HepG2 (cell line): ENCODE measurements at regions not wholly inside any gene's neighbourhood (a gene's known extent, or its start where the extent isn't known, plus 50 kb on each side); places are given as distances from the start of the nearest gene placed in this dataset.

Source experiments
- DMAP1 ChIP-seq: IDR thresholded peaks from 2 replicates; pipeline ENCODE4 v1.6.1; 2016
- ETV6 ChIP-seq: sonication (generic); formaldehyde crosslinking; conservative IDR thresholded peaks from 2 replicates; pipeline ENCODE4 v1.4.0; 2020; ENCODE audit warnings: missing genetic modification reagents
- HNF4A ChIP-seq: sonication (generic); formaldehyde crosslinking; IDR thresholded peaks from 2 replicates; pipeline ENCODE4 v1.4.0; 2020; ENCODE audit warnings: missing genetic modification reagents
- KLF16 ChIP-seq, 2 experiments: sonication (generic) in 1 of 2; formaldehyde crosslinking in 1 of 2; IDR thresholded peaks; 2 replicates each; pipeline versions ENCODE4 v1.6.1 to v1.8.0; 2016 to 2023; ENCODE audit warnings: missing genetic modification reagents in 2 of 2, missing compliant biosample characterization in 1 of 2
- PHF21A ChIP-seq: sonication (generic); formaldehyde crosslinking; IDR thresholded peaks from 2 replicates; pipeline ENCODE4 v1.5.0; 2020; ENCODE audit warnings: mild to moderate bottlenecking, missing genetic modification reagents
- PHF8 ChIP-seq: sonication (generic); formaldehyde crosslinking; IDR thresholded peaks from 2 replicates; pipeline ENCODE4 v1.5.0; 2020; ENCODE audit warnings: missing genetic modification reagents
- SOX13 ChIP-seq, 3 experiments: fragments of 450-650 bp in 1 of 3; sonication (generic) in 1 of 3; formaldehyde crosslinking in 1 of 3; IDR thresholded peaks in 2 of 3; conservative IDR thresholded peaks in 1 of 3; 2 replicates each; pipeline versions ENCODE4 v1.5.0 to v1.6.1; 2016 to 2020; ENCODE audit warnings: antibody characterized with exemption in 1 of 3, mild to moderate bottlenecking in 1 of 3, missing compliant biosample characterization in 1 of 3, missing genetic modification reagents in 1 of 3, moderate library complexity in 1 of 3
- TBX2 ChIP-seq: sonication (generic); formaldehyde crosslinking; IDR thresholded peaks from 2 replicates; pipeline ENCODE4 v1.5.0; 2020; ENCODE audit warnings: missing genetic modification reagents, mild to moderate bottlenecking, borderline replicate concordance
- TCF12 ChIP-seq, 2 experiments: fragments of 450-650 bp in 1 of 2; sonication (generic) in 1 of 2; formaldehyde crosslinking in 1 of 2; IDR thresholded peaks; 2 replicates each; pipeline versions ENCODE4 v1.6.1 to v1.8.0; 2017 to 2022; ENCODE audit warnings: antibody characterized with exemption in 1 of 2, mild to moderate bottlenecking in 1 of 2, missing genetic modification reagents in 1 of 2, moderate library complexity in 1 of 2
- THAP11 ChIP-seq: IDR thresholded peaks from 2 replicates; pipeline ENCODE4 v1.6.1; 2016; ENCODE audit warnings: missing biosample characterization, missing genetic modification reagents
- THYN1 ChIP-seq: sonication (generic); formaldehyde crosslinking; IDR thresholded peaks from 2 replicates; pipeline ENCODE4 v1.8.1; 2023; ENCODE audit warnings: low read depth, mild to moderate bottlenecking, moderate library complexity, missing genetic modification reagents, borderline replicate concordance
- YEATS4 ChIP-seq: sonication (generic); formaldehyde crosslinking; IDR thresholded peaks from 2 replicates; pipeline ENCODE4 v1.4.0; 2020; ENCODE audit warnings: missing genetic modification reagents, borderline replicate concordance
- ZFAT ChIP-seq: sonication (generic); formaldehyde crosslinking; conservative IDR thresholded peaks from 2 replicates; pipeline ENCODE4 v1.8.1; 2023; ENCODE audit warnings: missing genetic modification reagents, inconsistent platforms
- ZMYM3 ChIP-seq: sonication (generic); formaldehyde crosslinking; IDR thresholded peaks from 2 replicates; pipeline ENCODE4 v1.5.1; 2020; ENCODE audit warnings: mild to moderate bottlenecking, missing genetic modification reagents
- ZNF367 ChIP-seq: sonication (generic); formaldehyde crosslinking; IDR thresholded peaks from 2 replicates; pipeline ENCODE4 v1.4.0; 2020; ENCODE audit warnings: missing genetic modification reagents, borderline replicate concordance
- ZNF839 ChIP-seq: sonication (generic); formaldehyde crosslinking; IDR thresholded peaks from 2 replicates; pipeline ENCODE4 v1.4.0; 2020; ENCODE audit warnings: missing genetic modification reagents, mild to moderate bottlenecking, borderline replicate concordance
- ZNF883 ChIP-seq: sonication (generic); formaldehyde crosslinking; IDR thresholded peaks from 2 replicates; pipeline ENCODE4 v1.5.1; 2020; ENCODE audit warnings: mild to moderate bottlenecking, missing genetic modification reagents; ENCODE audit errors: not compliant biosample characterization
- TF ChIP-seq, protein P1 (sequence below): IDR thresholded peaks from 2 replicates; pipeline ENCODE4 v1.6.1; 2016; ENCODE audit warnings: missing compliant biosample characterization, missing genetic modification reagents, borderline replicate concordance
- TF ChIP-seq, protein P2 (sequence below): sonication (generic); formaldehyde crosslinking; conservative IDR thresholded peaks from 2 replicates; pipeline ENCODE4 v1.8.0; 2022; ENCODE audit warnings: mild to moderate bottlenecking, moderate library complexity, missing genetic modification reagents
- TF ChIP-seq, protein P3 (sequence below): IDR thresholded peaks from 2 replicates; pipeline ENCODE4 v1.6.1; 2012; ENCODE audit warnings: inconsistent platforms
- TF ChIP-seq, protein P4 (sequence below): IDR thresholded peaks from 2 replicates; pipeline ENCODE4 v1.4.0; 2020; ENCODE audit warnings: mild to moderate bottlenecking, missing genetic modification reagents
- TF ChIP-seq, protein P5 (sequence below): sonication (generic); formaldehyde crosslinking; IDR thresholded peaks from 2 replicates; pipeline ENCODE4 v1.8.1; 2023; ENCODE audit warnings: missing genetic modification reagents, inconsistent platforms, borderline replicate concordance

DNA sequence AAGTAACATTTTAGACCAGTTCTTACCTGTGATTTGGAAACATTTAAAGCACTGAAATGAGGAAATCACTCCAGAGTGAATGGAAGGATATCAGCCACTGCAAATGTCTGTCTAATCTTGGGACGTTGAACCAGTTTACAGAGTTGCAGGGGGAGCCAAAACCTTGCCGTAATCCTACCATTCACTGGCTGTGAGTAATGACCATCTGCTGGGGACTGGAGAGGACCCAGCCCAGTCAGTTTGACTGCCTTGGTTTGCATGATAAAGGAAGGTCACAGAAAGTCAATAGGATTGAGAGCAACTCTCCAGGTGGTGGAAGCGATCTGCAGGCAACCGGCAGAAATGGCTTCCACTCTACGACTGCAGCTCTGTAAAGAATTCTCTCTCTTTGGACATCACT lies 167.2 kb downstream of the AKR1D1 start (continued):
- TF ChIP-seq PHF21A (CRISPR knock-in tag) (no peak), HNF4A (peak; percentile 25), ZMYM3 (CRISPR knock-in tag) (peak; percentile 51), ETV6 (CRISPR knock-in tag) (no peak), YEATS4 (CRISPR knock-in tag) (no peak), TBX2 (CRISPR knock-in tag) (no peak), THYN1 (CRISPR knock-in tag) (no peak), ZNF839 (CRISPR knock-in tag) (no peak), KLF16 (CRISPR knock-in tag; IDR thresholded peaks at IDR 0.05) (no peak), THAP11 (peak; percentile 40; the same call in 1 of the 2 replicates), SOX13 (IDR thresholded peaks at IDR 0.05) (no peak), SOX13 (CRISPR knock-in tag; conservative IDR thresholded peaks at IDR 0.05 in 1 of 2, IDR thresholded peaks at IDR 0.05 in 1 of 2) (peak in 1 of 2 experiments; percentile 67; a peak in 2 of 4 replicates), ZFAT (CRISPR knock-in tag) (no peak), PHF8 (0 out of 2 replicates have a peak, but pooled peaks have one; percentile 27), ZNF367 (no peak), DMAP1 (CRISPR knock-in tag) (0 out of 2 replicates have a peak, but pooled peaks have one; percentile 41), TCF12 (IDR thresholded peaks at IDR 0.05) (no peak), TCF12 (CRISPR knock-in tag; IDR thresholded peaks at IDR 0.05) (no peak), ZNF883 (no peak)
- TF ChIP-seq, protein P1, sequence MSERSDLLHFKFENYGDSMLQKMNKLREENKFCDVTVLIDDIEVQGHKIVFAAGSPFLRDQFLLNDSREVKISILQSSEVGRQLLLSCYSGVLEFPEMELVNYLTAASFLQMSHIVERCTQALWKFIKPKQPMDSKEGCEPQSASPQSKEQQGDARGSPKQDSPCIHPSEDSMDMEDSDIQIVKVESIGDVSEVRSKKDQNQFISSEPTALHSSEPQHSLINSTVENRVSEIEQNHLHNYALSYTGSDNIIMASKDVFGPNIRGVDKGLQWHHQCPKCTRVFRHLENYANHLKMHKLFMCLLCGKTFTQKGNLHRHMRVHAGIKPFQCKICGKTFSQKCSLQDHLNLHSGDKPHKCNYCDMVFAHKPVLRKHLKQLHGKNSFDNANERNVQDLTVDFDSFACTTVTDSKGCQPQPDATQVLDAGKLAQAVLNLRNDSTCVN (CRISPR knock-in tag) = 0 out of 2 replicates have a peak, but pooled peaks have one; percentile 43
- TF ChIP-seq, protein P2, sequence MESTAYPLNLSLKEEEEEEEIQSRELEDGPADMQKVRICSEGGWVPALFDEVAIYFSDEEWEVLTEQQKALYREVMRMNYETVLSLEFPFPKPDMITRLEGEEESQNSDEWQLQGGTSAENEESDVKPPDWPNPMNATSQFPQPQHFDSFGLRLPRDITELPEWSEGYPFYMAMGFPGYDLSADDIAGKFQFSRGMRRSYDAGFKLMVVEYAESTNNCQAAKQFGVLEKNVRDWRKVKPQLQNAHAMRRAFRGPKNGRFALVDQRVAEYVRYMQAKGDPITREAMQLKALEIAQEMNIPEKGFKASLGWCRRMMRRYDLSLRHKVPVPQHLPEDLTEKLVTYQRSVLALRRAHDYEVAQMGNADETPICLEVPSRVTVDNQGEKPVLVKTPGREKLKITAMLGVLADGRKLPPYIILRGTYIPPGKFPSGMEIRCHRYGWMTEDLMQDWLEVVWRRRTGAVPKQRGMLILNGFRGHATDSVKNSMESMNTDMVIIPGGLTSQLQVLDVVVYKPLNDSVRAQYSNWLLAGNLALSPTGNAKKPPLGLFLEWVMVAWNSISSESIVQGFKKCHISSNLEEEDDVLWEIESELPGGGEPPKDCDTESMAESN (CRISPR knock-in tag) = 0 out of 2 replicates have a peak, but pooled peaks have one; percentile 46
- TF ChIP-seq, protein P3, sequence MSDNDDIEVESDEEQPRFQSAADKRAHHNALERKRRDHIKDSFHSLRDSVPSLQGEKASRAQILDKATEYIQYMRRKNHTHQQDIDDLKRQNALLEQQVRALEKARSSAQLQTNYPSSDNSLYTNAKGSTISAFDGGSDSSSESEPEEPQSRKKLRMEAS = peak; percentile 24; the same call in 1 of the 2 replicates
- TF ChIP-seq, protein P4, sequence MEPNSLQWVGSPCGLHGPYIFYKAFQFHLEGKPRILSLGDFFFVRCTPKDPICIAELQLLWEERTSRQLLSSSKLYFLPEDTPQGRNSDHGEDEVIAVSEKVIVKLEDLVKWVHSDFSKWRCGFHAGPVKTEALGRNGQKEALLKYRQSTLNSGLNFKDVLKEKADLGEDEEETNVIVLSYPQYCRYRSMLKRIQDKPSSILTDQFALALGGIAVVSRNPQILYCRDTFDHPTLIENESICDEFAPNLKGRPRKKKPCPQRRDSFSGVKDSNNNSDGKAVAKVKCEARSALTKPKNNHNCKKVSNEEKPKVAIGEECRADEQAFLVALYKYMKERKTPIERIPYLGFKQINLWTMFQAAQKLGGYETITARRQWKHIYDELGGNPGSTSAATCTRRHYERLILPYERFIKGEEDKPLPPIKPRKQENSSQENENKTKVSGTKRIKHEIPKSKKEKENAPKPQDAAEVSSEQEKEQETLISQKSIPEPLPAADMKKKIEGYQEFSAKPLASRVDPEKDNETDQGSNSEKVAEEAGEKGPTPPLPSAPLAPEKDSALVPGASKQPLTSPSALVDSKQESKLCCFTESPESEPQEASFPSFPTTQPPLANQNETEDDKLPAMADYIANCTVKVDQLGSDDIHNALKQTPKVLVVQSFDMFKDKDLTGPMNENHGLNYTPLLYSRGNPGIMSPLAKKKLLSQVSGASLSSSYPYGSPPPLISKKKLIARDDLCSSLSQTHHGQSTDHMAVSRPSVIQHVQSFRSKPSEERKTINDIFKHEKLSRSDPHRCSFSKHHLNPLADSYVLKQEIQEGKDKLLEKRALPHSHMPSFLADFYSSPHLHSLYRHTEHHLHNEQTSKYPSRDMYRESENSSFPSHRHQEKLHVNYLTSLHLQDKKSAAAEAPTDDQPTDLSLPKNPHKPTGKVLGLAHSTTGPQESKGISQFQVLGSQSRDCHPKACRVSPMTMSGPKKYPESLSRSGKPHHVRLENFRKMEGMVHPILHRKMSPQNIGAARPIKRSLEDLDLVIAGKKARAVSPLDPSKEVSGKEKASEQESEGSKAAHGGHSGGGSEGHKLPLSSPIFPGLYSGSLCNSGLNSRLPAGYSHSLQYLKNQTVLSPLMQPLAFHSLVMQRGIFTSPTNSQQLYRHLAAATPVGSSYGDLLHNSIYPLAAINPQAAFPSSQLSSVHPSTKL = peak; percentile 59
- TF ChIP-seq, protein P5, sequence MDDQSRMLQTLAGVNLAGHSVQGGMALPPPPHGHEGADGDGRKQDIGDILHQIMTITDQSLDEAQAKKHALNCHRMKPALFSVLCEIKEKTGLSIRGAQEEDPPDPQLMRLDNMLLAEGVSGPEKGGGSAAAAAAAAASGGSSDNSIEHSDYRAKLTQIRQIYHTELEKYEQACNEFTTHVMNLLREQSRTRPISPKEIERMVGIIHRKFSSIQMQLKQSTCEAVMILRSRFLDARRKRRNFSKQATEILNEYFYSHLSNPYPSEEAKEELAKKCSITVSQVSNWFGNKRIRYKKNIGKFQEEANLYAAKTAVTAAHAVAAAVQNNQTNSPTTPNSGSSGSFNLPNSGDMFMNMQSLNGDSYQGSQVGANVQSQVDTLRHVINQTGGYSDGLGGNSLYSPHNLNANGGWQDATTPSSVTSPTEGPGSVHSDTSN (CRISPR knock-in tag) = no peak
